Fibroblast of gingiva (primary cell): ENCODE measurements at regions not wholly inside any gene's neighbourhood (a gene's known extent, or its start where the extent isn't known, plus 50 kb on each side); places are given as distances from the start of the nearest gene placed in this dataset.

Experiments used
- DNase-seq: peaks from one replicate; pipeline ENCODE4 v3.0.0-alpha.2; 2011; ENCODE audit warnings: low read depth

DNA sequence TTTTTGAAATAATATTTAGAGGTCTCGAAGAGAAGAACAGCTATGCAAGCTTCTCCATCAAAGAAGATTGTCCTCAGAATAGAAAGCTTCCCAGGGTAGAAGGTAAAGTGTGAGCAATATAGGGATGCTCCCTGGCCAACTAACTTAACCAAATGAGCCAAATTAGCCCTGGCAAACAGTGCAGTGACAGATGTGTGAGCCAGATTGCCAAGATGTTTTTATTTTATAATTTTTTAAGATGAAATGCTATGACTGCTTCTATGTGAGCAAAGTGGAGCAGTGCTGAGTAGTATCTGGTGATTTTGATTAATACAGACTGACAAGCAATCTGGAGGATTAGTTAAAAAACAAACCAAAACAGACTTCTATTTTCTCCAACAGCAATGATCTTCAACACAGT, 202.1 kb downstream of the NOVA1 start:
- DNase-seq = no peak

DNA sequence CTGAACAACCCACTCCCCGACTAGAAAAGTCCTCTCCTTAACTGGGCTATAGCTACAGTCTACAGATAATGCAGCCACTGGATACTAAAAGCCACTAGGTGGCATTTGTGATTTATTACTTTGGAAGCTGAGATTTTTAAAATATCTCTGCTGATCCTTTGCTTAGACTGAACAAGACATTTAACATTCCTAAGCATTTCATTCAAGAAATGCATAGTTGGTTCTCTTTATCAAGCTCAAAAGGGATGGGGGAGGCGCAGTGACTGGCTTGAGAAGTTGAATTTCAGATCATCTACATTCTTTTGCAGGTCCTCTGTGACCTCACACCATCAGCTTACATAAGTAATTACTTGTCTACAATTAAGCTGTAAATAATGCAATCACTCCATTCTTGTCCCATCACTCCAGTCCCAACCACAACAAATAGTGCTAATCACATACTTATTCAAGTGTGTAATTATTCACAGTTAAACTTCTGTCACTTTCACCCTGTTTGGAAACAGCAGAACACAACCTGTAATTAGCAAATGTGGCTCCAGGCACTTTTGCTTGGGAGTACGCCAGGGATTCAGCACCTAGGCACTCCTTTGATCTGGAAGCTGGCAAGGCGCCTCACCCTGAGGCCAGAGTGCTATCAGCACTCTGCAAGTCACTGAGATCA, 203.6 kb downstream of the NOVA1 start:
- DNase-seq = peak; percentile 21

DNA sequence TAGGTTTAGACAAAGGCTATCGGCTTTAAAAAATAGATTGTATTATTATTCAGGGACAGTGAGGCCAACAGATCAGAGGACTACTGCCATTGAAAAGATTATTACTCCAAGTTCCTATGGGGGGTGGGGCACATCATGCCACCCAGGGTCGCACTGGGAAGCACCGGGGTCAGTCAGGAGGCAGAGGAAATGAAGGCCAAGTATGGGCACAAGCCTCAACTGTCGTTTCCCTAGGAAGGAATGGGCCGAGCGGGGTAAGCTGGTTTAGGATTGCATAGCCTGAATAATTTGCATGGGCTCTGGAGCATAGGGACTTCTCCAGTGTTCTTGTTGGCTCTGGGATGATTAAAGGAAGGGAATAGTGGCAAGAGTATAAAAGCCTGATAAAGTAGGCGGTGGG, 205.3 kb downstream of the NOVA1 start:
- DNase-seq = no peak

DNA sequence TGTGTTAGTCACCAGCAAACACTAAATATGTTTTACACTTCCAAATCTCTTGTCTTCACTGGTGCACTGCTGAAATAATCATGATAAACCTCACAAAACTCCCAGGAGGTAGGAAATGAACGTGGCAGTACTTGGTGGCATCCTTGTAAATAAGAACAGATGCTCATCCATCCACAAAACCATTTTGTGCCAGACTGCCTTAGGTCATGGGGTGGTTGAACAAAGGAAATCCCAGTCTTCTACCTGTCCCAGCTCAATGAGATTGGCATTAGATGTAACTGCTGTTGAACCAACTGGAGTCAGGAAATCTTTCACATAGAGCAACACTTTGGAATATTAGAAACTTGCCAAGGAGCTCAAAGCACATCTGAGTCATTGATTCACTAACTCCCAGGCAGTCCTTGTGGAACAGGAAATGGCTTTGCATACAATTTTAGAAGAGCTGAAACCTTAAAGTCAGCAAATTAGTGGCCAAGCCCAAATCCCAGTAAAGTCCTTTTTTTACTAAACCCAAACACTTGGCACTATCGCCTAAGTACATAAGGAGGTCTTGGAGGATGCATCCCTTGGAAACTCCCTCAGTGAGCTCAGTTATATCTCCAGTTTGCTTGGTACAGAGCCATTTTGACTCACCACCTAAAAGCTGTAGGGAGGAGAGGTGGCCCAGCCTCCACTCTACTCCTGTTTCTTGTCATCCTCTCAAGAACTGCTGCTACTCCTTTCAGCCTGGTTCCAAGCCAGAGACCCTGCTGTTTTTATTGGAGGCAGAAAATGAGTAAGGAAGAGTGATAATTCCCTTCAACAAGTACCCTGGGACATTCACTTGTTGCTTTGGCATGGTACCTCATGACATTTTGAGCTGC, 208.0 kb downstream of the NOVA1 start:
- peak; percentile 39 for DNase-seq

DNA sequence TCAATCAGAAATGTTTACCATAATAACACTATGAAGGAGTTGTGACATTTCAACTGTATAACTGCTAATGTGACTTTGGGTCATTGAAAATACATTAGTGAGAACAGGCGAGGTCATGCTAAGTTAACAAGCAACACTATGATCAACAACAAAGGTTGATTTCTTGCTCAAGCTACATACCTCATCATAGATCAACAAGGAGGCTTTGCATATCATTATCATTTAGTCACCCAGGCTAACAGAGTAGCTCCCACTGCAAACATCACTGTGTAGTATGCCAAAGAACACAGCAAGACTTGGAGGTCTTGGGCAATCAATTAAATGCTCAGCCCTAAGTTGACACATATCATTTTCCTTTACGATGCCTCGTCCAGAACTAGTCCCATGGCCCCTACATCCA, 212.5 kb downstream of the NOVA1 start:
- DNase-seq = no peak

DNA sequence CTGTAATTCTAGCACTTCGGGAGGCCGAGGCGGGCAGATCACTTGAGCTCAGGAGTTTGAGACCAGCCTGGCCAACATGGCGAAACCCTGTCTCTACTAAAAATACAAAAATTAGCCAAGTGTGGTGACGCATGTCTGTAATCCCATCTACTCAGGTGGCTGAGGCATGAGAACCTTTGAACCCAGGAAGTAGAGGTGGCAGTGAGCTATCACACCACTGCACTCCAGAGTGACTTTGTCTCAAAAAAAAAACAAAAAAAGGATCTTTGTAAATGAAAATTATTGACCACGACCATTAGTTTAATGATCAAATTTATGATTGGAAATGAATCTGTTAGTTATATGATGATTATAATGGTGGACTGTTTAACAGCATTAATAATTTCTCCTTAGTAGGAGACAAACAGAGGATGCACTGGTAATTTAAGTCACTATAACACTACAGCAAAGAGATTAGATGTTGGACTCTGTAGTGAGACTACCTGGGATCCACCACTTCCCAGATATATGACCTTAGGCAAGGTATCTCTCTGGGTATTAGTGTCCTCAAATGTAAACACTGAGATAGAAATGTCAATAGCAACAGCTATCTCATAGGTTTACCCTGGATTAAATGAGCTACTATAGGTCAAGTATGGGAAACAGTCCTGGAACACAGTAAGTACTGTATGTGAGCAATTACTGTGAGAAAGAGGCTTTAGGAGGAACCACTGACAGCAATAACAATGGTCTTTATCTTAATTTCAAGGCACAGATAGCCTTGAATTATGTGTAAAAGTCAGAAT, 214.7 kb downstream of the NOVA1 start:
- DNase-seq = no peak

DNA sequence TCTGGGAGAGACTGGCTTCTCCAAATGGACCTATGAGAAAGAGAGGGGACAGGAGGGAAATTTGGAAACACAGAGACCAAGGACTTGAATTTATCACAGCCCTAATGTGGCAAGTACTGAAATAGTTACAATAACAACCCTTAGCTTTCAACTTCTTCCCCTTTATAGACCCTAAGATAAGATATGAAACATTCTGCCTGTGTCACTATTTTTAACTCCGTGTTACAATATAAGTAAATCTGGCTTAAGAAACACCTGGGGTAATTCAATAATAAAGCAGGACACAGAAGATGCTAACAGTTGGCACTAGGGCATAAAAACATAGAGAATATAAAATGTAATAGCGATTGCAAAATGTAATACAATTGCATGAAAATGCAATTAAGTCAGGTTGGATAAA, 216.4 kb downstream of the NOVA1 start:
- DNase-seq = no peak

DNA sequence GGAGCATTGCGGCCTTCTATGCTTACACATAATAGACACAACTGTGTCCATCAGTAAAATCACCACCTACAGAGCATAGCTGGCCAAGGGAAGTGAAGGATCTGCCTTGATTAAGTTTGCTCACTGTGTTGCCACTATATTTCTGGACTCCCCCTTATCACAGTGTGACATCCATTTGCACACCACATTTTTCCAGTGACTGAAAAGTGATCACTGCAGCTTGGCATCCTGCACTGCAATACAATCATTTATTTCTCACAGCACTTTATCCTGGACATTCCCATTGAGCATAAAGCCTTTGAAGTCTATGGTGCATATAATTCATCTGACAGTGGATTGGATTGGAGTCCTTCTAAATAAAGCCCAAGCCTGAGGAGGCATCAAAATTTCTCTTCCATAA, 217.2 kb downstream of the NOVA1 start:
- no peak for DNase-seq

DNA sequence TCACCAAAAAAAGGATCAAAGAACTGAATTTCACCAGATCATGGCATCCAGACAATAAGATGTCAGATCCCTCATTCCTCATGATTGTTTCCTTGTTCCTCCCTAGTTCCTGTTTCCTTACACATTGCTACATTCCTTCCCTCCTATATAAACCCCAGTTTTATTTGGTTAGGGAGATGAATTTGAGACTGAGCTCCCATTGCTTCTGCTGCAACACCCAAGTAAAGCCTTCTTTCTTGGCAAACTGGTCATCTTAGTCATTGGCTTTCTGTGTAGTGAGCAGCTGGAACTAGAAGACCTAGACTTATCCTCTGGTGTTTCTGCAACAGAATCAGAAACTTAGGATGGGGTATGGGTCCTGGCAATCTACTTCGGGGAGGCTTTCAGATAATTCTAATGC, 217.9 kb downstream of the NOVA1 start:
- DNase-seq = peak; percentile 2

DNA sequence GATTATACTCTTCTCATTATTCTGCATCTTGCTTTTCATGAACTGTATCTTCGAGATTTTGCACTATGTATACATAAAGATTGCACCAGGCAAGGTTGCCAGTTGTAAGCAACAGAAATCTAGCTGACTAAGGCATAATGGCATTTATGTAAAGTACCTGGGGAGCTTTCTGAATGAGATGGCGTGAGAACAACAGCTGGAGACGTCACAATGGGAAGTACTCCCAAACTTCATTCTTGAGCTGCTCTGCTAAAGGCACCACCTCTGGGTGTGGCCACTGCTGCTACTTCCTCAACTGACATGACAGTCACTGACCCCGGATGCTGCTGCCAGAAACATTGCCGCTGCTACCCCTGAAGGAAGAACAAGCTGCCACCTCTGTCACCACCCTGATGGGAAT, 220.7 kb downstream of the NOVA1 start:
- DNase-seq = no peak

DNA sequence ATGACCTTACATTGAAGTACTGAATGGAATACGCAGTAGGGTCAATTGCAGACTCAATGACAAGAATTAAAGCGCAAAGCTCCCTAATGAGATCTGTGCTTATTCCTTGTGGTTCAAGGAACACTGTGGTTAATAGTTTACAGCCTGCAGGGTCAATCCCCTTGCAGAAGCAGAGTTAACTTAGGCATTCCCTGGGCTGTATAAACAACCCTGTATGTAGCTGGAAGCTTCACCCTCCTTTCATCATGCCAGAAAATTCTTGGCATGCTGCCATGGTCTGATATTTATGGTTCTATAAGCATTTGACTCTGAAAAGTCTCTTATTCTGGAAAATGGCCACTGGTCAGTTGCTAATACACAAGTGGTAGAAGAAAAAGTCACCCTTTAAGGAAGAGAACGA, 227.7 kb downstream of the NOVA1 start:
- no peak for DNase-seq

DNA sequence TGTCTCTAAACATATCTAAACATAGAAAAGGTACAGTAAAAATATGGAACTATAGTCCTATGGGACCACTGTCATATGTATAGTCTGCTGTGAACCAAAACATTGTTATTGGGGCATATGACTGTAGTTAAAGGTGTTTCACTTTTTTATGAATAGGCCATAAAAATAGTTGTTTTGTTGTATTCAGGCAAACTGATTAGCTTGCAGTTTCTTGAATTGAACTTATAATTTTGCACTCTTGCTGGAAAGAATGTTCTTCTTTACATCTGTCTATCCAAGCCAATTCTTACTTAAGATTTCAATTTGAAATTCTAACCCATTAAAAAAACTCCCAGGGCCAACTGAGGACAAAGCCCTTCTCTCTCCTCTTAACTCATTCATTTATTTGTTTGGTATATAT, 234.1 kb downstream of the NOVA1 start:
- DNase-seq = no peak

DNA sequence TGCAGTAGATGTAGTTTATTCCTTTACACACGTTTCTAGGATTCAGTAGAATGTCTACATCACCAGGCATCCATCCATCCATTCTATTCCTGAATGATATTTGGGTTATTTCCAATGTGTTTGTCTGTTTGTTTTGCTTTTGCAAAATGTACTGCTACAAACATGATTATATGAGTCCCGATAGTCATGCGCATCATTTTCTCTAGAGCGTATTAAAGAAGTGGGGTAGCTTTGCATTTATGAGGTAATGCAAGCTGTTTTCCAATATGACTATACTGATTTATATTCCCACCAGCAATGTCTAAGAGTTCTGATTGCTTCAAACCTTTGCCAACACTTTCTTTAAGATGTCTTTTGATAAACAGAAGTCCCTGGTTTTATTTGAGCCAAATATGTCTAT, 253.2 kb downstream of the NOVA1 start:
- DNase-seq = no peak

DNA sequence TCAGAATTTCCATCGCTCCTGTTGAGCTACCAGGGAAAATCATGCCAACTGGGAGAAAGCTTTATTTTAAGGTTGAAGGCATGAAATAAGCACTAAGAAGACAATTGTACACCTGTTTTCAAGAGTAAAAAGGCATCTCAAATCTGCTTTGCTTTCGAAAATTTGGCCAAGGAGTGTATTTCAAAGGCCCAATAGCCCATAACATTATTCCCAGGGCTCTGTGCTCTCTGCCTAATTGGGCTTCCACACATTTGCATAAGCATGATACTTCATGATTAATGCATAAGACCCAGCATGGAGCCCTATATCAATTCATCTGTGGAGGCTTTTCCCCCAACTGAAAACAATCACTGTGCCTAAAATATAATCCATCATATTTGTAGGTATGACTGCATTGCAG, 258.5 kb downstream of the NOVA1 start:
- no peak for DNase-seq

DNA sequence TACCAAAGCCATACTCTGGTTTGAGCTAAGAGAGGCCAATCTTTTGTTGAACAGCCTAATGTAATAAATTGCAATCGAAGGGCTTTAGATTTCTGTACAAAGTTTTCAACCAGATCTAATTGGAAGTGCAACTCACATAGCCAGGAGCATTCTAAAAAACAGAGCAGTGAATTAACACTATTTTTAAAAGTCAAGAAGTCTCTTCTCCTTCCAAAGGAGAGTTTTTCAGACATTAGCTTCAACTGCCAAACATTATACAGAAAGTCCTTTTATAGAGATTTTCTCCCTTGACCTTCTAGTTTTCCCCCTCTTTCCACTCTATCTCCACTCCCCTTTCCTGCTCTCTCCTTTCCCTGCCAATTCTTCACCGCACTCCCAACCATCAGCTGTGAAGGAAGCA, 259.6 kb downstream of the NOVA1 start:
- DNase-seq = no peak

DNA sequence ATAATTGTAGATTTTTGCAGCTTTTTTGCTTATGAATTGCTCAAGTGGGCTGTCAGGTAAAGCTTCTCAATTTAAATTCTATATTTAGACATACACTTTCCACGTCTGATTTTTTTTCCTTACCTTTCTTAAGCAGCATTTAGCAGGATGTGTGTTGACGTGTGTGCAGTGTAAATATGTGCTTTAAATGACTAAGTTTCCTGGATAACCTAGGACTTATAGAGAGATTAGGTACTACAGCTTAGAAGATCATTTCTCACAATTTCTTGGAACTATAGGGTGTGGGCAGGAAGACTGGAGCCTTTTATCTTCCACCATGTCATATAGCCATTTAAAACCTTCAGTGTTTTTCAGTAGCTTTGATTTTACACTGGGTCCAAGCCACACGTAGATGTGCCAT, 263.5 kb downstream of the NOVA1 start:
- no peak for DNase-seq

DNA sequence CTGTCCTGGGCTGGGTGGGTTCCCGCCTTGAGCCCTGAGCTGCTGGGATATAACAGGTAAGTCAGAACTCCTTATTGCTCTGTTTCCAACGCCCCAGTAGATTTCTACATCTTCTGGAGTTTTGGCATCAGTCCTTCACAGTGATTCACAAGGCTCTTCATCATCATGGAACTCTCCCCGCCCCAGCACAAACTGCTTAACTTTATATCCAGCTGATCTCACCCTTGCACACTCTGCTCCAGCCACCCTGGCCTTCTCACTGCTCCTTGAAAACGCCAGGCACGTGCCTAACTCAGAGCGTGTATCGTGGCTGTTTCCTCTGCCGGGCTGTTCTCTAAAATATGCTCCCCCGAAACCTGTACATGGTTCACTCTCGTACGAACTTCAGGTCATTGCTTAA, 264.9 kb downstream of the NOVA1 start:
- no peak for DNase-seq

DNA sequence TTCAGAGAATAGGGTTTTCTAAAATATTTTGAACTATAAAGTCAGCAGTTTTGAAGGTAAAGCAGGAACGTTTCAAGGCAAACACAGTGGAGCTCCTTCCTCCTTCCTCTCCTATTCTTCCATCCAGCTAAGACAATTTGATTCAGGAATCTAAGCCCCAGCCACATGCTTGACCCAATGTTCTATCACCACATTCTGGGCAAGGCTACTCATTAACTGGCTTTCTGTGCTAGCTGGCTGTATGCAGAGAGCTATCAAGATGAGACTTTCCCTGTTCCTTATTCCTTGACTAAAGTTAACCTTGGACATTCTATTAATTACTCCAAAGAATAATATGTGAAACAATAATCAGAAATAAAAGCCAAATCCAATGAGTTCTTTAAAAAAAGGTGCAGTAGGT, 266.9 kb downstream of the NOVA1 start:
- DNase-seq = no peak

DNA sequence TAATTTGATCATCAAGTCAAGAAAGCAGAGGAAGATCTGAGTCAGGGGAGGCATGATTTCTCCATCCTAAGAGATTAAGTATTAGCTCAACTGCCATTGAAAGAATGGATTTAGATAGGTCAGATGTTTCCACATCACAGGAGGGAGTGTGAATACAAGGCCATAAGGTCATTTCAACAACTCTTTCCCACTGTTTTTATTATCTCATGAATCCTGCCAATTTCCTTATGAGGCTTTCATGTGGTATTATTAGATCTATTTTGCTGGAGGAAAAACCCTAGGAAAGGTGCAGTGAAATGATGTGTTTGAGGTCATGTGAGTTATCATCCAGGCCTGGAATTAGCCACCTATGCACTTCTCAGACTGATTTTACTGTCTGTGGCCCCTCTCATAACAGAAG, 269.0 kb downstream of the NOVA1 start:
- DNase-seq = no peak

DNA sequence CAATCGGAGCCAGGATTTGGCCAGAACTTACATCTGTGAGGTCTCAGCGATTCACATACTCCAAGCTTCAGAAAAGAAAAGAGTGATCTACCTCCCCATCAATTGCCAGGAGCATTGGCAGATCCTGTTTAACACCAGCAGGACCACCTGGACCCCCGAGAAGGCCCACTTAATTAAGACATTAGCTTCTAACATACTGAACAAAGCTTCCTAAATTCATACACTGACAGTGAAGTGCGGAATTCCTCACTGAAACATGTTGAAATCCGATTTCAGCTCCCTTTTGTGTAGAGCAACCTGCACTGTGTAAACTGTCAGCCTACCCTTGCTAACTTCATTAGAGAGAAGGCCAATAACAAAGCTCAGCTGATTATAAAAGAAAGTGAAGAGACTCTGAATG, 274.0 kb downstream of the NOVA1 start:
- no peak for DNase-seq

DNA sequence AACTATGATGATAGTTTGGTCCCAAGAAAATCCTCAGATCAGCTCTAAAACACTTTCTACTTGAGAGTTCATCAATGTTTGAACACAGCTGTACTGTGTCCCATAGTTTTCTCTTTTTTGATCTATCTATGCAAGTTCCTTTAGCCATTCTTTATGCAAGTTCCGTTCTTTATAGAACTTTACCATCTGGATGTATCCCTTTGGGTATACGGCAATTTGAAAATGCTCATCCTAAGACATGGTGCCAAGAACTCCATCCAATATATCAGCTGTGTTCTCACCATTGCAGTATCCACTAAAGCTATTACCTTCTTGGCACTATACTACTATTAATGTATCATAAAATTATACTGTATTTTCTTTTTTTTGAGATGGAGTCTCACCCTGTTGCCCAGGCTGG, 276.9 kb downstream of the NOVA1 start:
- no peak for DNase-seq

DNA sequence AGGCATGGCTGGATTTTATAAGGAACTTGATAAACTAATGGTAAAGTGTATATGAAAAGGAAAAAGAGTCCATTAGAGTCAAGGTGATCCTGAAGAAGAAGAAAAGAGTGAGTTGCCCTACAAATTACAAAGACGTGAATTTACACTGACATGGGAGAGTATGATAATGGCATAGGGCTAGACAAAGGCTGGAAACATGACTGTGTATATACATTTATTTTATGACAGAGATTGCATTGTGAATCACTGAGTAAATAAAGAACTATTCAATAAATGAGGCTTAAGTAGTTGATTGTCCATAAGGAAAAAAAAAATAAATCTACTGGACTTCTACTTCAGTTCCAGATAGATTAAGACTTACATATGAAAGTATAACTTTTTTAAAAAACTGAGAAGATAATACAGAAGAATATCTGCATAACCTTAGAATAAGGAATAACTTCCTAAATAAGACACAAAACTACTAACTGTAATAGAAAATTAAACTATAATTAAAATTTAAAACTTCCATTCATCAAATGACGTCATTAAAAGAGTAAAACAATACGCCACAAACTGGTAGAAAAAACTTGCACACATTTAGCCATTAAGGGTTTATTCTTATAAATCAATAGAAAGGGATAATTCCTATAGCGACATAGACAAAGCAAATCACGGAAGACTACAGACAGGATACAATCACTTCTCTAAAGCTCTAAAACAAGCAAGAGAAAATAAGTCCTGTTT, 278.5 kb downstream of the NOVA1 start:
- no peak for DNase-seq
